Neural cell (in vitro differentiated cells): ENCODE measurements at regions not wholly inside any gene's neighbourhood (a gene's known extent, or its start where the extent isn't known, plus 50 kb on each side); places are given as distances from the start of the nearest gene placed in this dataset.

Source experiments
- H2AFZ ChIP-seq: fragments of 200-600, 300-800 bp; sonication (generic), shearing (Covaris generic); 2 replicates; pipeline ENCODE4 v1.6.0; 2014; ENCODE audit warnings: low read depth, mild to moderate bottlenecking, antibody characterized with exemption, low read length, moderate library complexity
- H3F3A ChIP-seq: fragments of 200-600 bp; shearing (Covaris generic); 2 replicates; pipeline ENCODE4 v1.6.1; 2016; ENCODE audit warnings: mild to moderate bottlenecking, moderate library complexity, mixed read lengths, antibody characterized with exemption, low read length; ENCODE audit not compliant: insufficient read depth, poor library complexity, severe bottlenecking
- H3K27ac ChIP-seq: fragments of 200-600, 300-800 bp; sonication (generic), shearing (Covaris generic); 2 replicates; pipeline ENCODE4 v1.5.1; 2014; ENCODE audit warnings: mild to moderate bottlenecking, low read length, moderate library complexity
- H3K27me3 ChIP-seq: fragments of 300-800, 200-600 bp; sonication (generic), shearing (Covaris generic); 2 replicates; pipeline ENCODE4 v1.6.0; 2014; ENCODE audit warnings: mild to moderate bottlenecking, low read depth, low read length, moderate library complexity; ENCODE audit not compliant: insufficient read depth
- H3K36me3 ChIP-seq: fragments of 300-800, 200-600 bp; sonication (generic), shearing (Covaris generic); 2 replicates; pipeline ENCODE4 v1.5.1; 2014; ENCODE audit warnings: mild to moderate bottlenecking, antibody characterized with exemption, low read length, moderate library complexity; ENCODE audit not compliant: insufficient read depth
- H3K4me2 ChIP-seq: fragments of 300-800, 200-600 bp; sonication (generic), shearing (Covaris generic); 2 replicates; pipeline ENCODE4 v1.6.0; 2014; ENCODE audit warnings: mild to moderate bottlenecking, low read length
- H3K4me3 ChIP-seq: fragments of 300-800, 200-600 bp; sonication (generic), shearing (Covaris generic); 2 replicates; pipeline ENCODE4 v1.5.1; 2014; ENCODE audit warnings: mild to moderate bottlenecking, low read length, moderate library complexity
- H3K79me2 ChIP-seq: fragments of 200-600 bp; shearing (Covaris generic); replicated peaks from 2 replicates; pipeline ENCODE4 v1.6.0; 2014; ENCODE audit warnings: mild to moderate bottlenecking, low read length, moderate library complexity; ENCODE audit not compliant: insufficient read depth
- H3K9ac ChIP-seq: fragments of 300-800, 200-600 bp; sonication (generic), shearing (Covaris generic); 2 replicates; pipeline ENCODE4 v1.6.1; 2016; ENCODE audit warnings: mild to moderate bottlenecking, low read length, mixed read lengths
- H3K9me2 ChIP-seq: fragments of 200-600 bp; shearing (Covaris generic); 2 replicates; pipeline ENCODE4 v1.6.1; 2016; ENCODE audit warnings: mild to moderate bottlenecking, low read length, mixed read lengths; ENCODE audit not compliant: insufficient read depth
- H3K9me3 ChIP-seq: fragments of 200-600, 300-800 bp; sonication (generic), shearing (Covaris generic); 2 replicates; pipeline ENCODE4 v1.6.1; 2016; ENCODE audit warnings: mild to moderate bottlenecking, mixed run types, low read length, moderate library complexity, mixed read lengths
- H4K20me1 ChIP-seq: fragments of 200-600 bp; shearing (Covaris generic); 2 replicates; pipeline ENCODE4 v1.6.1; 2016; ENCODE audit warnings: mild to moderate bottlenecking, mixed run types; ENCODE audit not compliant: insufficient read depth
- EP300 ChIP-seq: fragments of 450-650 bp; conservative IDR thresholded peaks from 2 replicates; pipeline ENCODE4 v1.6.1; 2014; ENCODE audit warnings: antibody characterized with exemption, mild to moderate bottlenecking, moderate library complexity; ENCODE audit not compliant: poor library complexity, severe bottlenecking
- EZH2 ChIP-seq: fragments of 200-600, 300-800 bp; shearing (Covaris generic), sonication (generic); IDR thresholded peaks from 2 replicates; pipeline ENCODE4 v1.6.1; 2014; ENCODE audit warnings: antibody characterized with exemption, low read length, borderline replicate concordance, mild to moderate bottlenecking; ENCODE audit not compliant: insufficient read depth, poor library complexity, severe bottlenecking
- MXI1 ChIP-seq: fragments of 450-650 bp; conservative IDR thresholded peaks from 2 replicates; pipeline ENCODE4 v1.6.1; 2014; ENCODE audit warnings: antibody characterized with exemption, mild to moderate bottlenecking; ENCODE audit not compliant: poor library complexity, severe bottlenecking
- POLR2AphosphoS5 ChIP-seq: IDR thresholded peaks from 2 replicates; pipeline ENCODE4 v1.6.1; 2012
- RAD21 ChIP-seq: fragments of 450-650 bp; conservative IDR thresholded peaks from 2 replicates; pipeline ENCODE4 v1.6.1; 2014; ENCODE audit warnings: antibody characterized with exemption, mild to moderate bottlenecking, moderate library complexity
- REST ChIP-seq: IDR thresholded peaks from 2 replicates; pipeline ENCODE4 v1.6.1; 2012; ENCODE audit warnings: borderline replicate concordance
- SMC3 ChIP-seq: fragments of 450-650 bp; conservative IDR thresholded peaks from 2 replicates; pipeline ENCODE4 v1.6.1; 2014; ENCODE audit warnings: antibody characterized with exemption, mild to moderate bottlenecking, moderate library complexity; ENCODE audit not compliant: poor library complexity
- TAF1 ChIP-seq: IDR thresholded peaks from 2 replicates; pipeline ENCODE4 v1.6.1; 2012; ENCODE audit warnings: low read depth
- TF ChIP-seq, protein P1 (sequence below): fragments of 450-650 bp; IDR thresholded peaks from 2 replicates; pipeline ENCODE4 v1.5.1; 2014; ENCODE audit warnings: antibody characterized with exemption, mild to moderate bottlenecking, moderate library complexity; ENCODE audit not compliant: poor library complexity, severe bottlenecking

DNA sequence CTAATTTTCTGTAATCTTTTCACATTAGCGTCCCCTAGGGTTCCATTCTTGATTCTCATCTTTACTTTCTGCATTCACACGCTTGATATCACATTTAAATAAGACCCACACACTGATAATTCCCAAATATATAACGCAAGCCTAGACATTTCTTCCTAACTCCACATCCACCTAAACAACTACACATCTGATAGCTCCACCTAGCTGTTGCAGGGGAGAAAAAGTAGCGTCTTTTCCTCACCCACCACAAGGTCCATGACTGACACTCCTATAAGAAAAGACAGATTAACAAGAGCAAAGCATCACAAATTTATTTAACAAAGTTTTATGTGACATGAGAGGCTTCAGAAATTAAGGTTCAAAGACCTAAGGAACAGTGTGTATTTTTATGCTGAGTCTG is 862.2 kb upstream of the DDX18 start:
- Histone ChIP-seq H3K9me3 (no peaks in the 10 kb centered on the region), H4K20me1 (no peaks in the 10 kb centered on the region), H3K9me2 (no peaks in the 10 kb centered on the region), H3K27me3 (no peaks in the 10 kb centered on the region), H3F3A (no peaks in the 10 kb centered on the region), H3K4me2 (no peak overlapping the region), H3K27ac (no peak overlapping the region), H2AFZ (no peak overlapping the region), H3K36me3 (no peaks in the 10 kb centered on the region), H3K9ac (no peak overlapping the region), H3K79me2 (no peaks in the 10 kb centered on the region), H3K4me3 (no peak overlapping the region)
- no peak for TF ChIP-seq POLR2AphosphoS5
- TF ChIP-seq, protein P1, sequence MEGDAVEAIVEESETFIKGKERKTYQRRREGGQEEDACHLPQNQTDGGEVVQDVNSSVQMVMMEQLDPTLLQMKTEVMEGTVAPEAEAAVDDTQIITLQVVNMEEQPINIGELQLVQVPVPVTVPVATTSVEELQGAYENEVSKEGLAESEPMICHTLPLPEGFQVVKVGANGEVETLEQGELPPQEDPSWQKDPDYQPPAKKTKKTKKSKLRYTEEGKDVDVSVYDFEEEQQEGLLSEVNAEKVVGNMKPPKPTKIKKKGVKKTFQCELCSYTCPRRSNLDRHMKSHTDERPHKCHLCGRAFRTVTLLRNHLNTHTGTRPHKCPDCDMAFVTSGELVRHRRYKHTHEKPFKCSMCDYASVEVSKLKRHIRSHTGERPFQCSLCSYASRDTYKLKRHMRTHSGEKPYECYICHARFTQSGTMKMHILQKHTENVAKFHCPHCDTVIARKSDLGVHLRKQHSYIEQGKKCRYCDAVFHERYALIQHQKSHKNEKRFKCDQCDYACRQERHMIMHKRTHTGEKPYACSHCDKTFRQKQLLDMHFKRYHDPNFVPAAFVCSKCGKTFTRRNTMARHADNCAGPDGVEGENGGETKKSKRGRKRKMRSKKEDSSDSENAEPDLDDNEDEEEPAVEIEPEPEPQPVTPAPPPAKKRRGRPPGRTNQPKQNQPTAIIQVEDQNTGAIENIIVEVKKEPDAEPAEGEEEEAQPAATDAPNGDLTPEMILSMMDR, result peak; percentile 34

- Histone ChIP-seq H2AFZ (no peak overlapping the region), H3K79me2 (no peaks in the 10 kb centered on the region), H4K20me1 (no peaks in the 10 kb centered on the region), H3F3A (no peaks in the 10 kb centered on the region), H3K9me2 (no peaks in the 10 kb centered on the region), H3K36me3 (no peaks in the 10 kb centered on the region), H3K27me3 (no peaks in the 10 kb centered on the region), H3K9me3 (no peaks in the 10 kb centered on the region), H3K9ac (no peak overlapping the region), H3K27ac (no peak overlapping the region), H3K4me3 (no peak overlapping the region), H3K4me2 (no peak overlapping the region)
- TF ChIP-seq REST (no peak), RAD21 (no peak), EZH2 (no peak), EP300 (no peak), TAF1 (no peak), SMC3 (no peak), MXI1 (no peak), POLR2AphosphoS5 (no peak)
- TF ChIP-seq, protein P1, result no peak
These were observed 858.8 kb upstream of the DDX18 start for GRCh38 chr2:116955646-116956045.
